Esophagus (tissue), 2 donors: ENCODE measurements at regions not wholly inside any gene's neighbourhood (a gene's known extent, or its start where the extent isn't known, plus 50 kb on each side); places are given as distances from the start of the nearest gene placed in this dataset.

ENCODE experiments used
- H3K27ac ChIP-seq, 2 donors: one replicate each; pipeline ENCODE4 v1.5.1; 2013; ENCODE audit warnings: low read depth in 2 of 2, mild to moderate bottlenecking in 2 of 2, inconsistent platforms in 1 of 2, low read length in 1 of 2, moderate library complexity in 1 of 2
- H3K27me3 ChIP-seq, 2 donors: one replicate each; pipeline ENCODE4 v1.6.1; 2013; ENCODE audit warnings: low read length in 2 of 2, control low read depth in 1 of 2, mild to moderate bottlenecking in 1 of 2; ENCODE audit not compliant: insufficient read depth in 2 of 2, control insufficient read depth in 1 of 2
- H3K36me3 ChIP-seq, 2 donors: one replicate each; pipeline ENCODE4 v1.6.1; 2013; ENCODE audit warnings: low read length in 1 of 2; ENCODE audit not compliant: control insufficient read depth in 2 of 2, insufficient read depth in 2 of 2
- H3K4me1 ChIP-seq, 2 donors: one replicate each; pipeline ENCODE4 v1.6.1; 2013; ENCODE audit warnings: low read length in 1 of 2; ENCODE audit not compliant: control insufficient read depth in 2 of 2, insufficient read depth in 2 of 2
- H3K4me3 ChIP-seq, 2 donors: one replicate each; pipeline ENCODE4 v1.5.1; 2013; ENCODE audit warnings: low read length in 2 of 2, mild to moderate bottlenecking in 2 of 2, low read depth in 1 of 2, moderate library complexity in 1 of 2
- H3K9me3 ChIP-seq, 2 donors: one replicate each; pipeline ENCODE4 v1.6.1; 2013; ENCODE audit warnings: mild to moderate bottlenecking in 2 of 2, low read depth in 1 of 2, low read length in 1 of 2, moderate library complexity in 1 of 2; ENCODE audit not compliant: control insufficient read depth in 2 of 2, insufficient read depth in 1 of 2
- WGBS, 2 donors: extraction: QIAGEN DNeasy Blood & Tissue Kit; methylation state at CpG; one replicate each; pipeline ENCODE4 v1.1.7; 2013; 5-methylcytosine and 5-hydroxymethylcytosine counted together
- donor health status: healthy with polysubstance abuse.
- donor health status: Bipolar disorder and iron deficiency.

- Histone ChIP-seq H3K27ac (no peak overlapping the region), H3K9me3 (no peaks in the 10 kb centered on the region)
These were observed 474.7 kb downstream of the NKX6-1 start for GRCh38 chr4:84024405-84024804.

DNA sequence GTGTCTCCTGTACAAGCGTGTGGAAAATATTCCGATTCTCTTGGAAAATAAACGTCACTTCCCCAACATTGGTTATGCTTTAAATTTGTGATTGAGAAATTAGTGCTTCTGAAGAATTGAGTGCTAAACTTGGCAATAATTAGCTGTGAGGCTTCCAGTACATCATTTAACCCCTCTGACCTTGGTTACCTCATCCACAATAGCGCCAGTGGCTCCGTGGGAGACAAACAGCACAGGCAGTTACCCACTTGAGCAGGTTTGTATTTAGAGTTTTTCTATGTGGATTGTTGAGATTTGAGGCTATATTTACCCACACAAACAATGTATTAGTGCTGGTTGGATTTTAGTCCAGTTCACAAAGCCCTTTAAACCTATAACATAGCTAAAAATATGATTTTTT, 476.5 kb downstream of the NKX6-1 start:
- 72 to 74% methylated on average over 5 of the region's 5 CpGs for WGBS, 2 donors
- Histone ChIP-seq H3K9me3 (no peaks in the 10 kb centered on the region), H3K36me3 (no peaks in the 10 kb centered on the region), H3K27me3 (no peaks in the 10 kb centered on the region), H3K4me3 (no peak overlapping the region), H3K27ac (no peak overlapping the region), H3K4me1 (no peaks in the 10 kb centered on the region)

More at GRCh38 chr4:84024405-84024804, 474.7 kb downstream of the NKX6-1 start:
- 48 to 67% methylated on average over 2 of the region's 2 CpGs for WGBS, 2 donors
- Histone ChIP-seq H3K4me3 (no peak overlapping the region), H3K27me3 (no peaks in the 10 kb centered on the region), H3K4me1 (no peaks in the 10 kb centered on the region), H3K36me3 (no peaks in the 10 kb centered on the region)

DNA sequence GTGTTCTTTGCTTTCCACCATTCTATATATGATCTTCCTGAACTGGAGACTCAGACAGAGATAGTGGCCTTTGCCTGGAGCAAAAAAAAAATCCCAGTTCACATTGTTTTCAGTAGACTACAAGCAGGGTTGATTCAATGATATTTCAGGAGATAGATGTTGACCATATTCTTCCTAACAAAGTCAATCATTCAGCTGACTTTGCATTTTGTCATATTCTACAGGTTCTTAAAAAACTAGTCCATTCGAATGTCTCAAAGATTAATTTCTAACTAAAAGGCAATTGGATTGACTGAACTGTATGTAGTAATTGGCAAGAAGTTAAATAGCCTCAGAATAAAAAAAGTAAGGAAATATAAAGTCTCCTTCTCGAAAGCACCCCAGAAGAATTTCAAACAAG, 479.5 kb downstream of the NKX6-1 start:
- Histone ChIP-seq H3K9me3 (no peaks in the 10 kb centered on the region), H3K27ac (no peak overlapping the region), H3K4me3 (no peak overlapping the region), H3K4me1 (no peaks in the 10 kb centered on the region), H3K27me3 (no peaks in the 10 kb centered on the region), H3K36me3 (no peaks in the 10 kb centered on the region)
- WGBS, 2 donors: 75 to 82% methylated on average over 2 of the region's 2 CpGs

- Histone ChIP-seq H3K4me1 (no peaks in the 10 kb centered on the region), H3K9me3 (no peaks in the 10 kb centered on the region), H3K4me3 (no peak overlapping the region), H3K27ac (no peak overlapping the region), H3K27me3 (no peaks in the 10 kb centered on the region), H3K36me3 (no peaks in the 10 kb centered on the region)
- WGBS, 2 donors: 84 to 94% methylated on average over 2 of the region's 2 CpGs
These were observed 467.1 kb downstream of the GPAT3 start for GRCh38 chr4:84003046-84003445.

GRCh38 chr4:84001876-84002569, 466.1 kb downstream of the GPAT3 start:
- H3K4me3 ChIP-seq: no peak overlapping the region
- no peaks in the 10 kb centered on the region for H3K4me1 ChIP-seq
- no peaks in the 10 kb centered on the region for H3K9me3 ChIP-seq
- no peak overlapping the region for H3K27ac ChIP-seq
- WGBS, 2 donors: 55 to 65% methylated on average over 2 of the region's 2 CpGs
- no peaks in the 10 kb centered on the region for H3K27me3 ChIP-seq
- H3K36me3 ChIP-seq: no peaks in the 10 kb centered on the region

- Histone ChIP-seq H3K9me3 (no peaks in the 10 kb centered on the region), H3K4me1 (no peaks in the 10 kb centered on the region), H3K27me3 (no peaks in the 10 kb centered on the region), H3K36me3 (no peaks in the 10 kb centered on the region), H3K4me3 (no peak overlapping the region), H3K27ac (no peak overlapping the region)
- WGBS, 2 donors: 46 to 49% methylated on average over 3 of the region's 3 CpGs
These were observed 460.3 kb downstream of the GPAT3 start for GRCh38 chr4:83996254-83996653.

GRCh38 chr4:83993774-83994173, 457.9 kb downstream of the GPAT3 start:
- WGBS, 2 donors: 69 to 70% methylated on average over 7 of the region's 7 CpGs
- H3K4me3 ChIP-seq: no peak overlapping the region
- no peaks in the 10 kb centered on the region for H3K4me1 ChIP-seq
- peaks cover 0 to 2% of the 10 kb centered on the region in 2 donors for H3K9me3 ChIP-seq
- no peak overlapping the region for H3K27ac ChIP-seq
- no peaks in the 10 kb centered on the region for H3K36me3 ChIP-seq
- H3K27me3 ChIP-seq: no peaks in the 10 kb centered on the region

DNA sequence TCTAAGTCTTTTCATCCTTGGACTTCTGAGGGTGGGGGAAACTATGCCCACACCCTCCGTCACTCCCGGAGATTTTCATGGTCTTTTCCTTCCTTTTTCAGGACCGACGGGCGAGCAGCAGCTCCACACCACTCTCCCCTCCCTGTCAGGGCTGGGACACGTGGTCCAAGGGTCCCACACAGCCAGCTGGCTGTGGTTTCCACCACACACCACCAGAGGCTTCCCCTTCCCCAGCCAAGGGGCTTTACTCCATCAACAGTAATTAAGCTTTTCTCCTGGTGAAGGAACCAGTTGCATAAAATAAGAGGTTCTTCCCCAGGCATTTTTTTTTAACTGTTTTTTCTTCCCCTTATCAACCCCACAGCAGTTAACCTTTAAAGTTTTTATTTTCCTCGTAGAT, 453.9 kb downstream of the GPAT3 start:
- WGBS, 2 donors: 69 to 75% methylated on average over 7 of the region's 7 CpGs
- no peak overlapping the region for H3K4me3 ChIP-seq
- H3K27me3 ChIP-seq: no peaks in the 10 kb centered on the region
- no peaks in the 10 kb centered on the region for H3K4me1 ChIP-seq
- no peaks in the 10 kb centered on the region for H3K36me3 ChIP-seq
- H3K27ac ChIP-seq: no peak overlapping the region
- peaks cover 0 to 2% of the 10 kb centered on the region in 2 donors for H3K9me3 ChIP-seq

GRCh38 chr4:83981156-83981555, 445.2 kb downstream of the GPAT3 start:
- Histone ChIP-seq H3K27me3 (no peaks in the 10 kb centered on the region), H3K9me3 (no peaks in the 10 kb centered on the region), H3K4me3 (no peak overlapping the region), H3K4me1 (no peaks in the 10 kb centered on the region), H3K27ac (no peak overlapping the region), H3K36me3 (no peaks in the 10 kb centered on the region)
- 91 to 95% methylated on average over 4 of the region's 4 CpGs for WGBS, 2 donors

DNA sequence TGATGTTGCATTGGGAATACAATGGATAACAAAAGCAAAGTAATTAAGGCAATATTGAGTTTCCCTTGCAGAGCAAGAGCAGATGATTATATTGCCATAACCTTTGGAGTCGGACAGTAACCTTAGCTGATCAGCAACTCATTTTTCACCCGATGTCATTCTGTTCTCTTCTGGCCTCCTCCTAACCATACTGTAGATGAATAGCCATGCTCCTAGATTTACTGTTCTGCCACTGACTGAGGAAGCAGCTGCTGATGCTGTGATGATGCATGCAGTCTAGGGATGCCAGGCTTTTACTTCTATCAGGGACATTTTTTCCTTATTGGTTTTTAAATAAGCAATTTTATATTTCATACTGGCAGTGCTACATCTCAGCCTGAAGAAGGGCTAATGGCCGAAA, 443.9 kb downstream of the GPAT3 start:
- Histone ChIP-seq H3K36me3 (no peaks in the 10 kb centered on the region), H3K4me3 (no peak overlapping the region), H3K27me3 (no peaks in the 10 kb centered on the region), H3K4me1 (no peaks in the 10 kb centered on the region), H3K9me3 (no peaks in the 10 kb centered on the region), H3K27ac (no peak overlapping the region)
- 91 to 94% methylated on average over 3 of the region's 3 CpGs for WGBS, 2 donors
